Epithelial cell of proximal tubule (primary cell): ENCODE measurements at regions not wholly inside any gene's neighbourhood (a gene's known extent, or its start where the extent isn't known, plus 50 kb on each side); places are given as distances from the start of the nearest gene placed in this dataset.
"Not testable (repeated sequence)": the region's sequence is repeated elsewhere in the genome, so short reads cannot be mapped to it uniquely, and the experiment has no call there.

ENCODE experiments used
- DNase-seq: peaks from one replicate; pipeline ENCODE4 v3.0.0-alpha.2; 2011; ENCODE audit warnings: low read depth
- H3K4me3 ChIP-seq: 2 replicates; pipeline ENCODE4 v1.5.1; 2011; ENCODE audit warnings: low read depth, mild to moderate bottlenecking, low read length
- CTCF ChIP-seq: conservative IDR thresholded peaks from 2 replicates; pipeline ENCODE4 v1.5.1; 2012; ENCODE audit warnings: low read depth, mild to moderate bottlenecking, low read length

- H3K4me3 ChIP-seq, result no peak overlapping the region
- no peak for DNase-seq
- TF ChIP-seq CTCF, result peak; percentile 35
These were observed 84.8 kb downstream of the FOXF2 start for GRCh38 chr6:1474205-1474604.

GRCh38 chr6:1475174-1475573 lies 85.8 kb downstream of the FOXF2 start:
- H3K4me3 ChIP-seq, result no peak overlapping the region
- TF ChIP-seq CTCF, result no peak
- DNase-seq, result no peak

GRCh38 chr6:1477432-1478090 lies 88.2 kb downstream of the FOXF2 start:
- DNase-seq, result no peak
- TF ChIP-seq CTCF, result no peak
- H3K4me3 ChIP-seq, result no peak overlapping the region

- DNase-seq, H3K4me3 ChIP-seq: not testable (repeated sequence)
These were observed 88.9 kb downstream of the FOXF2 start for GRCh38 chr6:1478163-1478826.

GRCh38 chr6:1479095-1479494 lies 89.7 kb downstream of the FOXF2 start:
- DNase-seq, result no peak
- TF ChIP-seq CTCF, result peak; percentile 22
- no peak overlapping the region for H3K4me3 ChIP-seq

GRCh38 chr6:1479601-1480221 lies 90.3 kb downstream of the FOXF2 start:
- H3K4me3 ChIP-seq, result no peak overlapping the region
- TF ChIP-seq CTCF, result no peak
- no peak for DNase-seq

GRCh38 chr6:1481286-1481685 lies 91.9 kb downstream of the FOXF2 start:
- H3K4me3 ChIP-seq, result no peak overlapping the region
- TF ChIP-seq CTCF, result no peak
- DNase-seq, result peak; percentile 87
